Caco-2 (cell line): ENCODE measurements at regions not wholly inside any gene's neighbourhood (a gene's known extent, or its start where the extent isn't known, plus 50 kb on each side); places are given as distances from the start of the nearest gene placed in this dataset.

Experiments used
- BruUV-seq: library from RNA; stranded (reverse); fragments of 400-500 nt; replicated peaks from 2 replicates; lab custom pipeline; 2021; lab: Mats Ljungman, UMichigan
- CTCF ChIA-PET: fragments of 300-600 bp; sonication (Branson Sonifier 250); formaldehyde crosslinking; loops from one replicate; lab custom pipeline; 2022; ENCODE audit warnings: antibody characterized with exemption; lab: Charles Lee
- POLR2A ChIA-PET: fragments of 300-600 bp; sonication (Branson Sonifier 250); formaldehyde crosslinking; loops from one replicate; lab custom pipeline; 2022; ENCODE audit warnings: antibody characterized with exemption; lab: Charles Lee
- DNase-seq, 2 experiments: peaks; one replicate each; pipeline versions ENCODE4 v3.0.0 to v3.0.0-alpha.2; 2020 to 2022
- H3K27me3 ChIP-seq: replicated peaks from 2 replicates; pipeline ENCODE4 v1.6.0; 2011; ENCODE audit warnings: low read length; ENCODE audit not compliant: control insufficient read depth, insufficient read depth
- H3K36me3 ChIP-seq: 2 replicates; pipeline ENCODE4 v1.5.1; 2011; ENCODE audit warnings: low read length; ENCODE audit not compliant: control insufficient read depth, insufficient read depth
- H3K4me1 ChIP-seq: fragments of 250-450 bp; sonication (Bioruptor Pico); 2 replicates; pipeline ENCODE4 v1.5.1; 2020; ENCODE audit warnings: mild to moderate bottlenecking
- H3K4me3 ChIP-seq: 2 replicates; pipeline ENCODE4 v1.5.1; 2011; ENCODE audit warnings: low read depth, mild to moderate bottlenecking, control low read depth, low read length
- H3K9me3 ChIP-seq: fragments of 250-450 bp; sonication (Bioruptor Pico); 2 replicates; pipeline ENCODE4 v1.5.1; 2020; ENCODE audit warnings: mild to moderate bottlenecking, moderate library complexity
- H3K27ac Mint-ChIP-seq: one replicate; pipeline ENCODE4 v1.8.0; 2022; ENCODE audit warnings: mixed read lengths; ENCODE audit not compliant: unreplicated experiment
- H3K27me3 Mint-ChIP-seq: one replicate; pipeline ENCODE4 v1.8.0; 2022; ENCODE audit warnings: mixed read lengths; ENCODE audit not compliant: insufficient read depth, unreplicated experiment
- H3K36me3 Mint-ChIP-seq: one replicate; pipeline ENCODE4 v1.8.0; 2022; ENCODE audit warnings: mild to moderate bottlenecking, mixed read lengths; ENCODE audit not compliant: insufficient read depth, unreplicated experiment
- H3K4me1 Mint-ChIP-seq: one replicate; pipeline ENCODE4 v1.8.0; 2022; ENCODE audit warnings: low read depth, mixed read lengths; ENCODE audit not compliant: unreplicated experiment
- H3K4me3 Mint-ChIP-seq: one replicate; pipeline ENCODE4 v1.8.0; 2022; ENCODE audit warnings: mild to moderate bottlenecking, moderate library complexity, mixed read lengths; ENCODE audit not compliant: unreplicated experiment
- H3K9me3 Mint-ChIP-seq: one replicate; pipeline ENCODE4 v1.8.0; 2022; ENCODE audit warnings: mixed read lengths; ENCODE audit not compliant: unreplicated experiment
- CTCF ChIP-seq, 2 experiments: fragments of 200-600 bp in 1 of 2; IDR thresholded peaks; 1 replicate in 1 of 2; 2 replicates in 1 of 2; pipeline versions ENCODE4 v1.5.1 to v1.8.0; 2011 to 2022; ENCODE audit warnings: antibody characterized with exemption in 1 of 2, control low read depth in 1 of 2, inconsistent platforms in 1 of 2, low read depth in 1 of 2, low read length in 1 of 2, mild to moderate bottlenecking in 1 of 2, moderate library complexity in 1 of 2; ENCODE audit not compliant: insufficient read depth in 1 of 2, severe bottlenecking in 1 of 2, unreplicated experiment in 1 of 2
- intact Hi-C: fragments of 100-400 bp; cut with micrococcal nuclease; formaldehyde crosslinking; loops from one replicate; pipeline ENCODE4 v1.10.0; 2022; ENCODE audit not compliant: unreplicated experiment

- no peaks in the 10 kb centered on the region for H3K9me3 Mint-ChIP-seq
- intact Hi-C loops = no loop called here
- no peaks in the 10 kb centered on the region for H3K36me3 Mint-ChIP-seq
- POLR2A ChIA-PET = no interaction called here
- no peak overlapping the region for H3K4me3 Mint-ChIP-seq
- TF ChIP-seq CTCF (IDR thresholded peaks at IDR 0.05; ENCODE audit: insufficient read depth in 1 of 2, low read depth in 1 of 2, low read length in 1 of 2, severe bottlenecking in 1 of 2, unreplicated experiment in 1 of 2) = no peak
- H3K4me1 Mint-ChIP-seq = no peaks in the 10 kb centered on the region
- no peaks in the 10 kb centered on the region for H3K27me3 ChIP-seq
- H3K27ac Mint-ChIP-seq = no peak overlapping the region
- H3K4me3 ChIP-seq = no peak overlapping the region
- no peak for DNase-seq
- no peaks in the 10 kb centered on the region for H3K36me3 ChIP-seq
- no peaks in the 10 kb centered on the region for H3K9me3 ChIP-seq
- H3K4me1 ChIP-seq = no peaks in the 10 kb centered on the region
- CTCF ChIA-PET = no interaction called here
- no TSS peak for BruUV-seq
- H3K27me3 Mint-ChIP-seq = no peaks in the 10 kb centered on the region
Observed at GRCh38 chr10:129416155-129416554, 50.9 kb upstream of the MGMT start.

GRCh38 chr10:129416956-129417765 is 49.9 kb upstream of the MGMT start:
- no peak for DNase-seq
- H3K4me1 ChIP-seq = no peaks in the 10 kb centered on the region
- Mint-ChIP-seq H3K36me3 (no peaks in the 10 kb centered on the region), H3K4me1 (no peaks in the 10 kb centered on the region), H3K27ac (no peak overlapping the region), H3K4me3 (no peak overlapping the region), H3K27me3 (no peaks in the 10 kb centered on the region), H3K9me3 (no peaks in the 10 kb centered on the region)
- H3K36me3 ChIP-seq = no peaks in the 10 kb centered on the region
- H3K4me3 ChIP-seq = no peak overlapping the region
- TF ChIP-seq CTCF (IDR thresholded peaks at IDR 0.05; ENCODE audit: insufficient read depth in 1 of 2, low read depth in 1 of 2, low read length in 1 of 2, severe bottlenecking in 1 of 2, unreplicated experiment in 1 of 2) = no peak
- H3K9me3 ChIP-seq = no peaks in the 10 kb centered on the region
- ChIA-PET CTCF (no interaction called here), POLR2A (no interaction called here)
- intact Hi-C loops = no loop called here
- H3K27me3 ChIP-seq = no peaks in the 10 kb centered on the region
- no TSS peak for BruUV-seq
